HUES6 (cell line): ENCODE measurements at regions not wholly inside any gene's neighbourhood (a gene's known extent, or its start where the extent isn't known, plus 50 kb on each side); places are given as distances from the start of the nearest gene placed in this dataset.

Experiments
- H3K27ac ChIP-seq: 2 replicates; pipeline ENCODE4 v1.7.0; 2013; ENCODE audit warnings: low read depth, mild to moderate bottlenecking, low read length, inconsistent platforms
- H3K27me3 ChIP-seq: 2 replicates; pipeline ENCODE4 v1.6.1; 2013; ENCODE audit warnings: low read length; ENCODE audit not compliant: control insufficient read depth, insufficient read depth
- H3K36me3 ChIP-seq: 2 replicates; pipeline ENCODE4 v1.6.1; 2013; ENCODE audit warnings: low read length; ENCODE audit not compliant: control insufficient read depth, insufficient read depth
- H3K4me1 ChIP-seq: 2 replicates; pipeline ENCODE4 v1.6.1; 2013; ENCODE audit warnings: low read length; ENCODE audit not compliant: control insufficient read depth, insufficient read depth
- H3K4me3 ChIP-seq: 2 replicates; pipeline ENCODE4 v1.5.1; 2013; ENCODE audit warnings: low read depth, low read length
- H3K9ac ChIP-seq: one replicate; pipeline ENCODE4 v1.6.1; 2013; ENCODE audit warnings: mild to moderate bottlenecking, low read length
- H3K9me3 ChIP-seq: 2 replicates; pipeline ENCODE4 v1.6.1; 2013; ENCODE audit warnings: low read depth, low read length; ENCODE audit not compliant: control insufficient read depth, insufficient read depth

DNA sequence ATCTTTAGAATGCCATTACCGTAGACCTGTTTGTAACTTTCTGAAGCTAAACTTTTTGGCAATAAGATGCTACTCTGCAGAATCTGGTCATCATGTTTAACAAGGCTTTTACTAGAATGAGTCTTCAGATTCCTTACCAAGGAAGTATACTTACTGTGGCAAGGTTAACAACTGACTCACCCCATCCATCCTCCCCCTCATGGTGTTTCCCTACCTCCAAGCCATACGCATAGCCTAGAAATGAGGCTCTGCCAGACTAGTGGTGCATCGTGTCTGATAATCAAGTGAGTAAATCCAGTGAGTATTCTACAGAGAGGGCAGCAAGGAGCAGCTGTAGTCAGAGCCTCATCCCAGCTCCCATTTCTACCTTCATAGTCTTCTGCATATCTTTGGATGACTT, 223.6 kb downstream of the IPMK start:
- Histone ChIP-seq H3K9me3 (peaks cover 7% of the 10 kb centered on the region), H3K36me3 (no peaks in the 10 kb centered on the region), H3K4me1 (peaks cover 5% of the 10 kb centered on the region), H3K4me3 (no peak overlapping the region), H3K27me3 (no peaks in the 10 kb centered on the region), H3K27ac (no peak overlapping the region), H3K9ac (no peak overlapping the region)

DNA sequence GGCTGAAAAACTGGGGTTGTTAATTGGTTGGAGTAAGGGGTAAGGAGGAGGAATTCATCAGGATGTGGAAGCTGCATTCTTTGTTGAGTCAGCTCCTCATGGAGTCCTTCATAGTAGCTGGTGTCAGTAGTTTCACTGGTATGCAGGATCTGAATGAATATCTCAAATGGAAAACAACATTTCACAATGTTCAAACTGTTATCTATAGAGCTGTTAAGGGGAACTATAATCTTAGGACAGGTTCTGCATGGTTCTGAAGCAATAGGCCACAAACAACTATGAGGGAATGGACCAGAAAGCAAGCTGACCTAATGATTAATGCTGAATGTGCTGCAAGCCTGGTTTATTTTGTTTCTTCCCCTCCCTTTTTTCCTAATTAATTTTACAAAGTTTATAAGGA, 225.8 kb downstream of the IPMK start:
- no peaks in the 10 kb centered on the region for H3K4me1 ChIP-seq
- H3K27me3 ChIP-seq, result no peaks in the 10 kb centered on the region
- no peak overlapping the region for H3K4me3 ChIP-seq
- H3K9me3 ChIP-seq, result peaks cover 7% of the 10 kb centered on the region
- no peaks in the 10 kb centered on the region for H3K36me3 ChIP-seq
- H3K9ac ChIP-seq, result no peak overlapping the region
- no peak overlapping the region for H3K27ac ChIP-seq

DNA sequence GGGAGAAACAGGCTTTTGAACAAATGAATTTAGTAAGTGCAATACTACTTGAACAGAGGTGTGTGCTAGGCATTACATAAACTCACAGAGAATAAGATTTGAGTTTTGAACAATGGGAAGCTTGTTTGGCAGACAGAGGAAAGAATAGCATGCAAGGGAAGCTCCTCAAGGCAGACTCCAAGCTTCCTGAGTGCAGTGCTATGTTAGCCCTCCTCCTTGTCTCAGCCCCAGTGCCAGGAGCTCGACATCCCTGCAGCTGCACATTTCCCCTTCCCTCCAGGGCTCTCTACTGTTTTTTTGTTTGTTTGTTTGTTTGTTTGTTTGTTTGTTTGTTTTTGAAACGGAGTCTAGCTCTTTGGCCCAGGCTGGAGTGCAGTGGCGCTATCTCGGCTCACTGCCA, 237.5 kb downstream of the IPMK start:
- no peak overlapping the region for H3K27ac ChIP-seq
- peaks cover 26% of the 10 kb centered on the region for H3K9me3 ChIP-seq
- H3K4me3 ChIP-seq, result no peak overlapping the region
- H3K36me3 ChIP-seq, result 0 out of 2 replicates have a peak, but pooled peaks cover 2% of the 10 kb centered on the region
- H3K27me3 ChIP-seq, result no peaks in the 10 kb centered on the region
- no peak overlapping the region for H3K9ac ChIP-seq
- no peaks in the 10 kb centered on the region for H3K4me1 ChIP-seq

DNA sequence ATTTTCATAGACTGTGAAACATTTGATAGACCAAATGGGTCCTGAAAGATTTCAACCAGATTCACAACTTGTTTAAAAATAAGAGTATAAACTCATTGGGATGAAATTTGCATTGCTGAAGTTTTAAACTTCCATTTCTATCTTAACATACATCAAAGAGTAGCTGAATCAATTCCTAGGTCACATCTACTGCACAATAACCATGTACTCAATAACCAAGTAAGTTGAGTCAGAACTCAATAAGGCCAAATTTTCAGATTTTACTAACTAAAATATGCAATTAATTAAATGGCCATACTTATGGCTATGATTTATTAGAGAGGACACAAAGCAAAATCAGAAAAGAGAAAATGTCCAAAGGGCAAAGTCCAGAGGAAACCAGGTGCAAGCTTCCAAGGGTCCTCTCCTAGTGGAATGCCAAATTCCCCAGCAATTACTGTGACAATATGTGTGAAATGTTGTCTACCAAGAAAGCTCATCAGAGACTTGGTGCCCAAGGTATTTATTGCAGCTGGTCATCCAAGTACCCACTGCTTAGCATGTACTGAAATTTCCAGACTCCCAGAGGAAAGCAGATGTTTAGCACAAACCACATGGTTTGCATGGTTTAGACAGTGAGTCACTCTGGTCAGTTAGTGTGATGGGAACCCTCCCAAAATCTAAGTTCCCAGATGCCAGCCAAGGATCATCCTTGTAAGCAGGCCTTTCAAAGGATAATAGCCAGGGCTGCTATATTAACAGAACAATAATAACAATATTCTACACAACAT, 238.9 kb downstream of the IPMK start:
- Histone ChIP-seq H3K36me3 (0 out of 2 replicates have a peak, but pooled peaks cover 2% of the 10 kb centered on the region), H3K27me3 (no peaks in the 10 kb centered on the region), H3K4me3 (no peak overlapping the region), H3K4me1 (no peaks in the 10 kb centered on the region), H3K27ac (no peak overlapping the region), H3K9me3 (peaks cover 28% of the 10 kb centered on the region), H3K9ac (no peak overlapping the region)

DNA sequence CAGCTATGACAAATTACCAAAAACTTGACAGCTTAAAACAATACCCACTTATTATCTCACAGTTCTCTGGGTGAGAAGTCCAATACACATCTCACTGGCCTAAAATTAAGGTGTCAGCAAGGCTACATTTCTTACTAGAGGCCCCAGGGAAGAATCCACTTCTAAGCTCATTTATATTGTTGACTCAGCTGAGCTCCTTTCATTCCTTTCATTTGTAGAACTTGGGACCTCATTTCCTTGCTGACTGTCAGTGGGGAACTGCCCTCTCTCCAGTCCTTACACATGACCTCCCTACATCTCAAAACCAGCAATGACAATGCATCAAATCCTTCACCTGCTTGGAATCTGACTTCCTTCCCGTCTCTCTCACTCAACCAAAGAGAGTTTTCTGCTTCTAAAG, 240.3 kb downstream of the IPMK start:
- 0 out of 2 replicates have a peak, but pooled peaks cover 2% of the 10 kb centered on the region for H3K36me3 ChIP-seq
- no peak overlapping the region for H3K27ac ChIP-seq
- no peak overlapping the region for H3K4me3 ChIP-seq
- H3K27me3 ChIP-seq, result no peaks in the 10 kb centered on the region
- peaks cover 30% of the 10 kb centered on the region for H3K9me3 ChIP-seq
- no peaks in the 10 kb centered on the region for H3K4me1 ChIP-seq
- no peak overlapping the region for H3K9ac ChIP-seq

DNA sequence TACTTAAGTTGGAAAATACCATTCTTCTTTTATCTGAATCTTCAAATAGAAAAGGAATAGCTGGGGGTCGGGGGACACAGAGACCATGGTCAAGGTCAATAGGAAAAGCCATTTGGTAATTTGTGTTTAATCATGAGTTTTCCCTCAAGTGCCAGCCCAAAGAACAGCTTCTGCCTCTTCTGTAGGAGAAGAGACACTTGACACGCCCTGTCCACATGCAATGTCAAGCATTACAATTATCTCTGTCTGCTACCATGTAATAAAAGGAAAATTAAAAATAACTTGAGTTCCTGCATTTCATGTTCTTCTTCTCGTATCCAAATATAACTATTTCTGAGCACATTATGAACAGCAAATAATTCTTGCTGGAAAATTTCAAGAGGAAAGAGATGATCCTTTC, 241.7 kb downstream of the IPMK start:
- H3K9ac ChIP-seq, result no peak overlapping the region
- peaks cover 33% of the 10 kb centered on the region for H3K9me3 ChIP-seq
- no peaks in the 10 kb centered on the region for H3K27me3 ChIP-seq
- H3K36me3 ChIP-seq, result 0 out of 2 replicates have a peak, but pooled peaks cover 2% of the 10 kb centered on the region
- no peaks in the 10 kb centered on the region for H3K4me1 ChIP-seq
- H3K27ac ChIP-seq, result no peak overlapping the region
- H3K4me3 ChIP-seq, result no peak overlapping the region

DNA sequence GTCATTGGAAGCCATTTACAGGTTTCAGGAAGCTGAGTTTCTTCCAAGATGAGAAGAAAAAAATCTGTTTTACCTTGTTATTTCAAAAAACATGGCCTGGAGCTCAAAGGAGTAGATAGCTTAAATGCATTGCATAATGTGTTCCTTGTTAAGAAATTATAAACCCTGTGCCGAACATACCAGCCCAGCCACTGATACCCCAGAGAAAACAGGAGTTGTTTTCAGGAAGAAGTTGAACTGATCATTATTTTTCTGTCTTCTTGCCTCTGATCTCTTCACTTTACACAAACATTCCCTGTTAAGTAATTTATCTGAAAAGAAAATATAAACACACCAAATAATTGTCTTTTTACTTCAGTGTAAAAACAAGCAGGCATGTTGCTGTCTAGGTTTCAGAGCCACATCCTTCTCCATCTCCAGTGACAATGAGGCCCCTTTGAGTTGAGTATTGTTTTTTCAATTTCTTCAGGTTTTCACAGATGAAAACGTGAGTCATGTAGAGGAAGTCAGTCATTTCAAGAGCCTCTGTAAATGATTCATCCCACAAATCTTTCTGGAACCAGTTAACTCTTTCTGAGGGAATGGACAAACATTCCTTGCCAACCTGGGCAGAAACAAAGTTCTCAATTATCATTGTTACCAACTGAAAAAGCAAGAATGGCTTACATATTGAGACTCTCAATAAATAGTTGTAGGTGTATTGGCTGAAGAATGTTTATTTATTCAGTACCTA, 244.2 kb downstream of the IPMK start:
- H3K27ac ChIP-seq, result no peak overlapping the region
- H3K9ac ChIP-seq, result no peak overlapping the region
- no peaks in the 10 kb centered on the region for H3K4me1 ChIP-seq
- H3K4me3 ChIP-seq, result no peak overlapping the region
- H3K27me3 ChIP-seq, result no peaks in the 10 kb centered on the region
- H3K9me3 ChIP-seq, result peaks cover 47% of the 10 kb centered on the region
- 0 out of 2 replicates have a peak, but pooled peaks cover 2% of the 10 kb centered on the region for H3K36me3 ChIP-seq

DNA sequence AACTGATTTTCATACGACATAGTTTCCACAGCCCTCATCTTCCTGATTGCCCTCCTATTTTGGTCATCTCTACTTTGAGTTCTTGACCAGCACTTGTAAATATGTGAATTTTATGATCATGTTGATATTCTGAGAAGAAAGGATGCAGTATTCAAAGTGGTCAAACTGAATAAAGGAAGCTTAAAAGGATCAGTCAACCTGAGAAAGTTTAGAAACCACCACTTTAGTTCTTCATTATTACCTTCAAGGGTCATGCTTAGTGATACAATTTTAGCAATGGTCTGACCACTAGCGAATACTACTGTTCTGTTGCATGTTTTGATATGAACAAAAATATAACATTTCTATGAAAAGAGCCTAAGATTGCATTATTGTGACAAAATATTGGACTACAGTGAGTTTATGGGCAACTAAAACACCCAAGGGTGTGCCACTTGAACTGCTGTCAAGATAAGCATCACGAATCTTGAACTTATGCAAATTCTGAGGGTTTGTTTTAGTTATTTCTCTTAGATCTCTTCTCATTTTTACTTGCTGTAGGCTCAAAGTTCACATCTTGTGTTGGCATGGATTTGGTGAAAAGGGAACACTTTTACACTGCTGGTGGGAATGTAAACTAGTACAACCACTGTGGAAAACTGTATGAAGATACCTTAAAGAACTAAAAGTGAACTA, 247.7 kb downstream of the IPMK start:
- Histone ChIP-seq H3K27ac (no peak overlapping the region), H3K4me3 (no peak overlapping the region), H3K9ac (no peak overlapping the region), H3K4me1 (peaks cover 4% of the 10 kb centered on the region; the same call in 1 of the 2 replicates), H3K9me3 (peaks cover 29% of the 10 kb centered on the region), H3K36me3 (no peaks in the 10 kb centered on the region), H3K27me3 (no peaks in the 10 kb centered on the region)

DNA sequence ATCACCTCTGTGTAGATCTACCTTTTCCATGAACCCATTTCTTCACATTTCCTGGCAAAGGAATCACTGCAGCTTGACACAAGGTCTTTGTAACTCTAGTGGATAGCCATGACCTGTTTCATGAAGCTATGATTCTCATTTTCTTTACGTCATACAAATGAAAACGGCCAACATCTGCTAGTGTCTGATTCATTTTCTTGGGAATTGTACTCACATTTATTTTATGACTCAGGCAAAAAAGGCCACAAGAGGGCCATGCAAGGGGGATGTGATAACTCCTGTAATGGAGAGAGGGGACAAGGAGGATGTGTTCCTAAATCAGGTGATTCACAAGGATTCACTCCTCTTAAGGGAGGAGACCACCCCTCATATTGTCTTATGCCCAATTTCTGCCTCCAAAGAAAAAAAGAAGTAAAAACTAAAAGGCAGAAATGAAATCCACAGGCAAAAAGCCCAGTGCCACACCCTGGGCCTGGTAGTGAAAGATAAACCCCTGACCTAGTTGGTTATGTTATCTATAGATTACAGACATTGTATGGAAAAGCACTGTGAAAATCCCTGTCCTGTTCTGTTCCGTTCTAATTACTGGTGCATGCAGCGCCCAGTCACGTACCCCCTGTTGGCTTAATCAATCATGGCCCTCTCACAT, 249.9 kb downstream of the IPMK start:
- Histone ChIP-seq H3K36me3 (no peaks in the 10 kb centered on the region), H3K27ac (no peak overlapping the region), H3K9me3 (peaks cover 27% of the 10 kb centered on the region), H3K4me3 (no peak overlapping the region), H3K4me1 (peaks cover 4% of the 10 kb centered on the region; the same call in 1 of the 2 replicates), H3K9ac (no peak overlapping the region), H3K27me3 (no peaks in the 10 kb centered on the region)

DNA sequence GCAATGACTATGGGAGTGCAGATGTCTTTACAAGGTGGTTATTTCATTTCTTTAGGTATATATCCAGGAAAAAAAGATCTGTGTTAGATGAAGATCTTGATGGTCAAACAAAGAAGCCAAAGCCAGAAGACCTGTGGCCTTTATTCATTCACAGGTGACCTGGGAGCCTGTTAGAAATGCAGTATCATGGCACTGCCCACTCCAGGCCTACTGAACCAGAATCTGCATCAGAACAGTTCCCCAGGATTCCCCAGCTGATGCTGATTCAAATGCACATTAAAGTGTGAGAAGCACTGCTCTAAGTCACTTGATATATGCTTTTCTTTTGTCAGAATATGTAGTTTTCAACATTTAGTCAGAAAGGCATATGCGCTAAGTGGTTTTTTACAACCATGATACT, 251.1 kb downstream of the IPMK start:
- Histone ChIP-seq H3K4me3 (no peak overlapping the region), H3K9me3 (peaks cover 25% of the 10 kb centered on the region), H3K27ac (no peak overlapping the region), H3K4me1 (peaks cover 4% of the 10 kb centered on the region; the same call in 1 of the 2 replicates), H3K27me3 (no peaks in the 10 kb centered on the region), H3K9ac (no peak overlapping the region), H3K36me3 (no peaks in the 10 kb centered on the region)
